HCT116 (cell line): ENCODE measurements at regions not wholly inside any gene's neighbourhood (a gene's known extent, or its start where the extent isn't known, plus 50 kb on each side); places are given as distances from the start of the nearest gene placed in this dataset.

ENCODE experiments used
- ATAC-seq: fragments of 200-7000 bp; cut with Tn5 transposase; 2 replicates; pipeline ENCODE4 v1.9.1; 2020; ENCODE audit warnings: mild to moderate bottlenecking, moderate library complexity
- BruUV-seq: library from RNA; stranded (reverse); fragments of 400-500 nt; replicated peaks from 2 replicates; lab custom pipeline; 2021; lab: Mats Ljungman, UMichigan
- CTCF ChIA-PET: fragments of 300-600 bp; sonication (Branson Sonifier 250); formaldehyde crosslinking; loops from one replicate; lab custom pipeline; 2021; ENCODE audit warnings: antibody characterized with exemption; lab: Charles Lee
- POLR2A ChIA-PET: fragments of 300-600, 350-600 bp; sonication (Branson Sonifier 250); formaldehyde crosslinking; loops from one replicate; lab custom pipeline; 2021; ENCODE audit warnings: antibody characterized with exemption; lab: Charles Lee
- RAD21 ChIA-PET, 2 experiments: fragments of 300-600 bp; sonication (Branson Sonifier 250); formaldehyde crosslinking; loops; one replicate each; lab custom pipeline; 2023; ENCODE audit warnings: low total read pairs in 2 of 2; ENCODE audit not compliant: uncharacterized antibody in 2 of 2, unreplicated experiment in 2 of 2, low non-redundant PET in 1 of 2; lab: Charles Lee
- DNase-seq: peaks from one replicate; pipeline ENCODE4 v3.0.0-alpha.2; 2010; ENCODE audit warnings: low read depth, low spot score
- H2AFZ ChIP-seq: fragments of 200-600 bp; shearing (Covaris generic), sonication (generic); 2 replicates; pipeline ENCODE4 v1.6.1; 2017; ENCODE audit warnings: low read depth, mixed run types, mixed read lengths, antibody characterized with exemption, low read length; ENCODE audit not compliant: poor library complexity, severe bottlenecking
- H3K27ac ChIP-seq: 2 replicates; pipeline ENCODE4 v1.5.1; 2012; ENCODE audit warnings: low read depth, low read length
- H3K27me3 ChIP-seq: fragments of 200-600 bp; sonication (generic); 2 replicates; pipeline ENCODE4 v1.6.1; 2016; ENCODE audit warnings: mixed run types, low read length, mixed read lengths; ENCODE audit not compliant: insufficient read depth
- H3K36me3 ChIP-seq, 2 experiments: fragments of 200-500 bp in 1 of 2; fragments of 200-600 bp in 1 of 2; sonication (Bioruptor generic) in 1 of 2; sonication (generic) in 1 of 2; 2 replicates each; pipeline versions ENCODE4 v1.5.1 to v1.6.1; 2014 to 2016; ENCODE audit warnings: low read length in 2 of 2, inconsistent platforms in 1 of 2, mixed read lengths in 1 of 2, mixed run types in 1 of 2; ENCODE audit not compliant: insufficient read depth in 2 of 2, control insufficient read depth in 1 of 2
- H3K4me1 ChIP-seq, 2 experiments: fragments of 200-600 bp in 1 of 2; sonication (generic) in 1 of 2; 2 replicates each; pipeline versions ENCODE4 v1.5.1 to v1.6.1; 2012 to 2017; ENCODE audit warnings: low read length in 2 of 2, inconsistent platforms in 1 of 2, mild to moderate bottlenecking in 1 of 2, mixed read lengths in 1 of 2, mixed run types in 1 of 2, moderate library complexity in 1 of 2; ENCODE audit not compliant: insufficient read depth in 2 of 2, control insufficient read depth in 1 of 2
- H3K4me2 ChIP-seq: fragments of 200-600 bp; sonication (generic); 2 replicates; pipeline ENCODE4 v1.6.1; 2017; ENCODE audit warnings: mixed run types, low read length, mixed read lengths
- H3K4me3 ChIP-seq, 2 experiments: fragments of 200-600 bp in 1 of 2; sonication (generic) in 1 of 2; replicated peaks in 1 of 2; 2 replicates each; pipeline ENCODE4 v1.5.1; 2011 to 2016; ENCODE audit warnings: low read length in 2 of 2, control low read depth in 1 of 2, low read depth in 1 of 2, mild to moderate bottlenecking in 1 of 2, mixed read lengths in 1 of 2, mixed run types in 1 of 2
- H3K79me2 ChIP-seq: fragments of 200-600 bp; sonication (generic); 2 replicates; pipeline ENCODE4 v1.6.1; 2017; ENCODE audit warnings: mild to moderate bottlenecking, mixed run types, low read length, moderate library complexity, mixed read lengths; ENCODE audit not compliant: insufficient read depth
- H3K9ac ChIP-seq: fragments of 200-600 bp; sonication (generic); 2 replicates; pipeline ENCODE4 v1.6.1; 2016; ENCODE audit warnings: low read length, mixed read lengths
- H3K9me2 ChIP-seq: fragments of 200-600 bp; sonication (generic), shearing (Covaris generic); 2 replicates; pipeline ENCODE4 v1.6.1; 2017; ENCODE audit warnings: mixed run types, mild to moderate bottlenecking, moderate library complexity; ENCODE audit not compliant: insufficient read depth
- H3K9me3 ChIP-seq, 2 experiments: fragments of 200-500 bp in 1 of 2; fragments of 200-600 bp in 1 of 2; sonication (Bioruptor generic) in 1 of 2; sonication (generic) in 1 of 2; 2 replicates each; pipeline ENCODE4 v1.6.1; 2014 to 2017; ENCODE audit warnings: low read length in 2 of 2, mixed read lengths in 2 of 2, inconsistent platforms in 1 of 2, low read depth in 1 of 2, mild to moderate bottlenecking in 1 of 2, mixed run types in 1 of 2, moderate library complexity in 1 of 2; ENCODE audit not compliant: control insufficient read depth in 1 of 2, insufficient read depth in 1 of 2
- H4K20me1 ChIP-seq: fragments of 200-600 bp; sonication (generic), shearing (Covaris generic); 2 replicates; pipeline ENCODE4 v1.6.1; 2017; ENCODE audit warnings: mixed run types, mild to moderate bottlenecking, moderate library complexity; ENCODE audit not compliant: insufficient read depth
- CBX3 ChIP-seq: IDR thresholded peaks from 2 replicates; pipeline ENCODE4 v1.6.1; 2012; ENCODE audit warnings: low read depth
- ELF1 ChIP-seq: IDR thresholded peaks from 2 replicates; pipeline ENCODE4 v1.6.1; 2012; ENCODE audit warnings: low read depth, borderline replicate concordance
- EZH2 ChIP-seq: fragments of 200-600 bp; sonication (generic); IDR thresholded peaks from 2 replicates; pipeline ENCODE4 v1.6.1; 2017; ENCODE audit warnings: antibody characterized with exemption, mixed run types
- FOSL1 ChIP-seq: IDR thresholded peaks from 2 replicates; pipeline ENCODE4 v1.6.1; 2012; ENCODE audit warnings: low read depth
- JUND ChIP-seq: IDR thresholded peaks from 2 replicates; pipeline ENCODE4 v1.6.1; 2012
- MAX ChIP-seq: IDR thresholded peaks from 2 replicates; pipeline ENCODE4 v1.6.1; 2012
- POLR2A ChIP-seq: IDR thresholded peaks from 2 replicates; pipeline ENCODE4 v1.7.0; 2011; ENCODE audit warnings: borderline replicate concordance; ENCODE audit not compliant: insufficient read depth, insufficient read length; ENCODE audit errors: extremely low read depth
- RAD21 ChIP-seq: IDR thresholded peaks from 2 replicates; pipeline ENCODE4 v1.6.1; 2012; ENCODE audit warnings: low read depth, mild to moderate bottlenecking
- REST ChIP-seq: IDR thresholded peaks from 2 replicates; pipeline ENCODE4 v1.6.1; 2012; ENCODE audit warnings: low read depth
- SIN3A ChIP-seq: IDR thresholded peaks from 2 replicates; pipeline ENCODE4 v1.6.1; 2012; ENCODE audit warnings: low read depth
- SP1 ChIP-seq: IDR thresholded peaks from 2 replicates; pipeline ENCODE4 v1.6.1; 2012; ENCODE audit warnings: low read depth
- SRF ChIP-seq: IDR thresholded peaks from 2 replicates; pipeline ENCODE4 v1.6.1; 2012; ENCODE audit warnings: low read depth
- TCF7L2 ChIP-seq: IDR thresholded peaks from 2 replicates; pipeline ENCODE4 v1.7.0; 2011; ENCODE audit warnings: borderline replicate concordance, inconsistent platforms; ENCODE audit not compliant: insufficient read depth, insufficient read length; ENCODE audit errors: extremely low read depth
- ZBTB33 ChIP-seq: IDR thresholded peaks from 2 replicates; pipeline ENCODE4 v1.6.1; 2011; ENCODE audit warnings: mild to moderate bottlenecking, low read length, moderate library complexity; ENCODE audit not compliant: insufficient replicate concordance; ENCODE audit errors: extremely low read depth
- ZFX ChIP-seq: fragments of 450-650 bp; IDR thresholded peaks from 2 replicates; pipeline ENCODE4 v1.6.1; 2017
- ZNF274 ChIP-seq: fragments of 200-500 bp; sonication (Bioruptor generic); IDR thresholded peaks from 2 replicates; pipeline ENCODE4 v1.6.1; 2014; ENCODE audit warnings: mild to moderate bottlenecking, low read depth, low read length, inconsistent platforms
- intact Hi-C: fragments of 100-400 bp; cut with micrococcal nuclease; formaldehyde crosslinking; loops from 2 replicates; pipeline ENCODE4 v1.10.0; 2022

GRCh38 chr14:105913221-105913620 lies 386.8 kb downstream of the TMEM121 start:
- Histone ChIP-seq H3K4me1 (no peaks in the 10 kb centered on the region), H4K20me1 (no peaks in the 10 kb centered on the region), H3K4me2 (no peak overlapping the region), H3K9me3 (no peaks in the 10 kb centered on the region), H2AFZ (no peak overlapping the region), H3K27me3 (no peaks in the 10 kb centered on the region), H3K9me2 (no peaks in the 10 kb centered on the region), H3K27ac (no peak overlapping the region), H3K36me3 (no peaks in the 10 kb centered on the region), H3K9ac (no peak overlapping the region), H3K4me3 (no peak overlapping the region), H3K79me2 (no peaks in the 10 kb centered on the region)
- DNase-seq = no peak
- RAD21 ChIA-PET = no interaction called here
- POLR2A ChIA-PET = no interaction called here
- CTCF ChIA-PET = no interaction called here
- intact Hi-C loops = no loop called here
- BruUV-seq = no TSS peak
- no peak for ATAC-seq
- TF ChIP-seq SRF (no peak), EZH2 (no peak)

- ChIA-PET CTCF (no interaction called here), POLR2A (no interaction called here), RAD21 (no interaction called here)
- no peak overlapping the region for H2AFZ ChIP-seq
- BruUV-seq = no TSS peak
- H3K9ac ChIP-seq = no peak overlapping the region
- ATAC-seq = no peak
- H3K36me3 ChIP-seq = no peaks in the 10 kb centered on the region
- H3K79me2 ChIP-seq = no peaks in the 10 kb centered on the region
- no peaks in the 10 kb centered on the region for H4K20me1 ChIP-seq
- H3K4me2 ChIP-seq = no peak overlapping the region
- no peaks in the 10 kb centered on the region for H3K9me3 ChIP-seq
- no peak overlapping the region for H3K4me3 ChIP-seq
- no peak for DNase-seq
- H3K9me2 ChIP-seq = no peaks in the 10 kb centered on the region
- no peaks in the 10 kb centered on the region for H3K4me1 ChIP-seq
- intact Hi-C loops = no loop called here
- H3K27me3 ChIP-seq = no peaks in the 10 kb centered on the region
- no peak overlapping the region for H3K27ac ChIP-seq
- TF ChIP-seq ELF1 (no peak), RAD21 (no peak), MAX (no peak), JUND (no peak), CBX3 (no peak), ZNF274 (no peak), TCF7L2 (no peak), POLR2A (no peak), SP1 (no peak), SIN3A (no peak), ZBTB33 (no peak), FOSL1 (no peak), REST (no peak), EZH2 (no peak), ZFX (no peak)
Observed at GRCh38 chr14:105913861-105914260, 387.5 kb downstream of the TMEM121 start.
